ENCODE measurements at regions not wholly inside any gene's neighbourhood (a gene's known extent, or its start where the extent isn't known, plus 50 kb on each side); places are given as distances from the start of the nearest gene placed in this dataset.

DNA sequence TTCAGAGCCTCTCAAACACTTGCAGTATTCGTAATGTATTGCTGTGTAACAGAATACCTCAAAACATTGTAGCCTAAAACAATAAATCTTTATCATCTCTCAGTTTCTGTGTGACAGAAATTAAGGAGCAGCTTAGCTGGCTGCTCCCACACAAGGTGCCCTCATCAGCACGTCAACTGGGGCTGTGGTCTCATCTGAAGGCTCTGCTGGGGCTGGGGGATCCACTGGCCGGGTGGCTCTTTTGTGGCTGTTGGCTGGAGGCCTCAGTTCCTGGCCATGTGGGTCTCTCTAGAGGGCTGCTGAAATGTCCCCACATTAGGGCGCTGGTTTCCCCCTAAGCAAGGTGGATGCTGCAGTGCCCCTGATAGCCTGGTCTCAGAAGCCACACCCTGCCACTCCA, 113.4 kb upstream of the CIBAR2 start:
- Histone ChIP-seq H3K9me3 (ENCODE audit: low read length) (no peaks in the 10 kb centered on the region), H3K79me2 (replicated peaks; ENCODE audit: insufficient read depth, low read length) (no peaks in the 10 kb centered on the region), H3K27ac (ENCODE audit: low read length) (no peak overlapping the region), H3K27me3 (ENCODE audit: insufficient read depth, low read depth, low read length) (no peaks in the 10 kb centered on the region), H3K9me2 (ENCODE audit: insufficient read depth, low read length) (no peaks in the 10 kb centered on the region), H2AFZ (ENCODE audit: low read depth, low read length) (no peak overlapping the region), H4K20me1 (ENCODE audit: insufficient read depth) (no peaks in the 10 kb centered on the region), H3K9ac (ENCODE audit: low read length) (no peak overlapping the region), H3K4me3 (ENCODE audit: low read length) (no peak overlapping the region), H3K4me2 (ENCODE audit: low read length) (no peak overlapping the region), H3K36me3 (ENCODE audit: insufficient read depth, low read length) (no peaks in the 10 kb centered on the region), H3F3A (ENCODE audit: insufficient read depth, low read length, poor library complexity, severe bottlenecking) (no peaks in the 10 kb centered on the region)
- TF ChIP-seq SMC3 (conservative IDR thresholded peaks at IDR 0.05; ENCODE audit: poor library complexity), result no peak
- TF ChIP-seq TAF1 (IDR thresholded peaks at IDR 0.05; ENCODE audit: low read depth), result no peak
- TF ChIP-seq, protein P1, sequence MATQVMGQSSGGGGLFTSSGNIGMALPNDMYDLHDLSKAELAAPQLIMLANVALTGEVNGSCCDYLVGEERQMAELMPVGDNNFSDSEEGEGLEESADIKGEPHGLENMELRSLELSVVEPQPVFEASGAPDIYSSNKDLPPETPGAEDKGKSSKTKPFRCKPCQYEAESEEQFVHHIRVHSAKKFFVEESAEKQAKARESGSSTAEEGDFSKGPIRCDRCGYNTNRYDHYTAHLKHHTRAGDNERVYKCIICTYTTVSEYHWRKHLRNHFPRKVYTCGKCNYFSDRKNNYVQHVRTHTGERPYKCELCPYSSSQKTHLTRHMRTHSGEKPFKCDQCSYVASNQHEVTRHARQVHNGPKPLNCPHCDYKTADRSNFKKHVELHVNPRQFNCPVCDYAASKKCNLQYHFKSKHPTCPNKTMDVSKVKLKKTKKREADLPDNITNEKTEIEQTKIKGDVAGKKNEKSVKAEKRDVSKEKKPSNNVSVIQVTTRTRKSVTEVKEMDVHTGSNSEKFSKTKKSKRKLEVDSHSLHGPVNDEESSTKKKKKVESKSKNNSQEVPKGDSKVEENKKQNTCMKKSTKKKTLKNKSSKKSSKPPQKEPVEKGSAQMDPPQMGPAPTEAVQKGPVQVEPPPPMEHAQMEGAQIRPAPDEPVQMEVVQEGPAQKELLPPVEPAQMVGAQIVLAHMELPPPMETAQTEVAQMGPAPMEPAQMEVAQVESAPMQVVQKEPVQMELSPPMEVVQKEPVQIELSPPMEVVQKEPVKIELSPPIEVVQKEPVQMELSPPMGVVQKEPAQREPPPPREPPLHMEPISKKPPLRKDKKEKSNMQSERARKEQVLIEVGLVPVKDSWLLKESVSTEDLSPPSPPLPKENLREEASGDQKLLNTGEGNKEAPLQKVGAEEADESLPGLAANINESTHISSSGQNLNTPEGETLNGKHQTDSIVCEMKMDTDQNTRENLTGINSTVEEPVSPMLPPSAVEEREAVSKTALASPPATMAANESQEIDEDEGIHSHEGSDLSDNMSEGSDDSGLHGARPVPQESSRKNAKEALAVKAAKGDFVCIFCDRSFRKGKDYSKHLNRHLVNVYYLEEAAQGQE (IDR thresholded peaks at IDR 0.05; ENCODE audit: borderline replicate concordance), result no peak
- TF ChIP-seq, protein P2, sequence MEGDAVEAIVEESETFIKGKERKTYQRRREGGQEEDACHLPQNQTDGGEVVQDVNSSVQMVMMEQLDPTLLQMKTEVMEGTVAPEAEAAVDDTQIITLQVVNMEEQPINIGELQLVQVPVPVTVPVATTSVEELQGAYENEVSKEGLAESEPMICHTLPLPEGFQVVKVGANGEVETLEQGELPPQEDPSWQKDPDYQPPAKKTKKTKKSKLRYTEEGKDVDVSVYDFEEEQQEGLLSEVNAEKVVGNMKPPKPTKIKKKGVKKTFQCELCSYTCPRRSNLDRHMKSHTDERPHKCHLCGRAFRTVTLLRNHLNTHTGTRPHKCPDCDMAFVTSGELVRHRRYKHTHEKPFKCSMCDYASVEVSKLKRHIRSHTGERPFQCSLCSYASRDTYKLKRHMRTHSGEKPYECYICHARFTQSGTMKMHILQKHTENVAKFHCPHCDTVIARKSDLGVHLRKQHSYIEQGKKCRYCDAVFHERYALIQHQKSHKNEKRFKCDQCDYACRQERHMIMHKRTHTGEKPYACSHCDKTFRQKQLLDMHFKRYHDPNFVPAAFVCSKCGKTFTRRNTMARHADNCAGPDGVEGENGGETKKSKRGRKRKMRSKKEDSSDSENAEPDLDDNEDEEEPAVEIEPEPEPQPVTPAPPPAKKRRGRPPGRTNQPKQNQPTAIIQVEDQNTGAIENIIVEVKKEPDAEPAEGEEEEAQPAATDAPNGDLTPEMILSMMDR (IDR thresholded peaks at IDR 0.05; ENCODE audit: poor library complexity, severe bottlenecking), result no peak
- TF ChIP-seq RAD21 (conservative IDR thresholded peaks at IDR 0.05), result no peak
- TF ChIP-seq EP300 (conservative IDR thresholded peaks at IDR 0.05; ENCODE audit: poor library complexity, severe bottlenecking), result no peak
- TF ChIP-seq EZH2 (IDR thresholded peaks at IDR 0.05; ENCODE audit: borderline replicate concordance, insufficient read depth, low read length, poor library complexity, severe bottlenecking), result no peak
- no peak for TF ChIP-seq POLR2AphosphoS5 (IDR thresholded peaks at IDR 0.05)
- no peak for TF ChIP-seq MXI1 (conservative IDR thresholded peaks at IDR 0.05; ENCODE audit: poor library complexity, severe bottlenecking)

DNA sequence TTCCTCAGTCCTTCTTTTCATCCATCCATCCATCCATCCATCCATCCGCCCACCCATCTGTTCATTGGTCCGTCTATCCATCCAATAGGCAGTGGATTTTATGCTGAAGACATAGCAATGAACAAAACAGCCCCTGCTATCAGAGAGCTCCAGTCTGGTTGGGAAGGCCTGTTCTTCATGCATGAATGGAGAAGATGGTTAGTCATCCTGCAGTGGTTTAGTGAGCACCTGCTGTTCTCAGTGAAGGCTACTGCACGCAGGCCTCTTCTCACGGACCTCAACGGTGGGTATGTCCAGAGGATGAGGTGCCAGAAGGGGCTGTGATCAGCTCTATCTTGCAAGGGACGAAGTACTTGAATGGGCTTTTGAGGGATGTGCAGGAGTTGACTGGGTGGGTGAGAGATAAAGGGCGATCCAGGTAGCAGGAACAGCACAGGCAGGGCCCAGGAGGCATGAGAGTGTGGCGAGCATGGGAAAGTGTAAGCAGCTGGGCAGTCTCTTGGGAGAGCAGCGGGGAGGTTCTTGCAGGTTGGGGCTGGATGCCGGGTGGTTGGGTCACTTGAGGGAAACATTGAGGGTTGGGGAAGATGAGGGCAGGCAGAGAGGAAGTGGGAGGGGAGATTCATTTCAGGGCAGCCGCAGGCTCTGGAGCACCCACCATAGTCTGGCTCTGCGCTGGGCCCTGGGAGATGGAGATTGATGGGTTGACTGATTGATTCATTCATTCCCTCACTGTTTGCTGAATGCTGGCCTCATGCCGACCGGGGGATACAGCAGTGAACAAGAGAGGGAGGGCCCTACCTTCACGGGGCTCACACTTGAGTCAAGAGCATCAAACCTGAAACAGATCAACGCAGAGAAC, 115.0 kb upstream of the CIBAR2 start:
- Histone ChIP-seq H3K4me3 (ENCODE audit: low read length) (no peak overlapping the region), H3K27me3 (ENCODE audit: insufficient read depth, low read depth, low read length) (no peaks in the 10 kb centered on the region), H3K79me2 (replicated peaks; ENCODE audit: insufficient read depth, low read length) (no peaks in the 10 kb centered on the region), H3F3A (ENCODE audit: insufficient read depth, low read length, poor library complexity, severe bottlenecking) (no peaks in the 10 kb centered on the region), H3K9ac (ENCODE audit: low read length) (no peak overlapping the region), H3K27ac (ENCODE audit: low read length) (no peak overlapping the region), H4K20me1 (ENCODE audit: insufficient read depth) (no peaks in the 10 kb centered on the region), H2AFZ (ENCODE audit: low read depth, low read length) (no peak overlapping the region), H3K36me3 (ENCODE audit: insufficient read depth, low read length) (no peaks in the 10 kb centered on the region), H3K4me2 (ENCODE audit: low read length) (no peak overlapping the region), H3K9me3 (ENCODE audit: low read length) (no peaks in the 10 kb centered on the region), H3K9me2 (ENCODE audit: insufficient read depth, low read length) (no peaks in the 10 kb centered on the region)
- TF ChIP-seq MXI1 (conservative IDR thresholded peaks at IDR 0.05; ENCODE audit: poor library complexity, severe bottlenecking) (no peak), EP300 (conservative IDR thresholded peaks at IDR 0.05; ENCODE audit: poor library complexity, severe bottlenecking) (no peak), EZH2 (IDR thresholded peaks at IDR 0.05; ENCODE audit: borderline replicate concordance, insufficient read depth, low read length, poor library complexity, severe bottlenecking) (no peak), SMC3 (conservative IDR thresholded peaks at IDR 0.05; ENCODE audit: poor library complexity) (no peak), RAD21 (conservative IDR thresholded peaks at IDR 0.05) (no peak), TAF1 (IDR thresholded peaks at IDR 0.05; ENCODE audit: low read depth) (no peak), POLR2AphosphoS5 (IDR thresholded peaks at IDR 0.05) (no peak)
- TF ChIP-seq, protein P2 (IDR thresholded peaks at IDR 0.05; ENCODE audit: poor library complexity, severe bottlenecking), result no peak
- TF ChIP-seq, protein P1 (IDR thresholded peaks at IDR 0.05; ENCODE audit: borderline replicate concordance), result no peak
